Vagina (tissue), 2 donors: ENCODE measurements at regions not wholly inside any gene's neighbourhood (a gene's known extent, or its start where the extent isn't known, plus 50 kb on each side); places are given as distances from the start of the nearest gene placed in this dataset.

Experiments
- DNase-seq, 2 donors: peaks; one replicate each; pipeline ENCODE4 v3.0.0-alpha.2; 2017; ENCODE audit errors: extremely low spot score in 2 of 2
- H3K27ac ChIP-seq: fragments of 200-600 bp; sonication (generic); one replicate; pipeline ENCODE4 v1.5.1; 2019
- H3K27me3 ChIP-seq: fragments of 200-600 bp; sonication (generic); one replicate; pipeline ENCODE4 v1.5.1; 2019
- H3K36me3 ChIP-seq, 2 donors: fragments of 200-600 bp; sonication (generic); one replicate each; pipeline ENCODE4 v1.5.1; 2017 to 2019
- H3K4me1 ChIP-seq: fragments of 200-600 bp; sonication (generic); one replicate; pipeline ENCODE4 v1.5.1; 2019
- H3K4me3 ChIP-seq, 2 donors: fragments of 200-600 bp; sonication (generic); 1 replicate in 1 of 2; 2 replicates in 1 of 2; pipeline ENCODE4 v1.5.1; 2016 to 2019
- H3K9me3 ChIP-seq: fragments of 200-600 bp; sonication (generic); one replicate; pipeline ENCODE4 v1.5.1; 2019
- POLR2A ChIP-seq, 2 donors: fragments of 450-650 bp; IDR thresholded peaks; one replicate each; pipeline ENCODE4 v1.6.1; 2017; ENCODE audit warnings: antibody characterized with exemption in 2 of 2, mild to moderate bottlenecking in 2 of 2, moderate library complexity in 2 of 2
- POLR2AphosphoS5 ChIP-seq, 2 donors: sonication (generic); formaldehyde crosslinking; IDR thresholded peaks; one replicate each; pipeline ENCODE4 v1.9.0; 2017; ENCODE audit warnings: antibody characterized with exemption in 2 of 2, mild to moderate bottlenecking in 2 of 2, low read depth in 1 of 2; ENCODE audit not compliant: insufficient read depth in 1 of 2
- intact Hi-C: fragments of 100-400 bp; cut with DNase I; formaldehyde crosslinking; loops from one replicate; pipeline ENCODE4 v1.15.1; 2023
- TF ChIP-seq, protein P1 (sequence below), 3 experiments: fragments of 450-650 bp in 2 of 3; fragments of 200-600 bp in 1 of 3; sonication (generic) in 1 of 3; IDR thresholded peaks; one replicate each; pipeline ENCODE4 v1.5.1; 2017 to 2019; ENCODE audit warnings: antibody characterized with exemption in 3 of 3, mild to moderate bottlenecking in 2 of 3, moderate library complexity in 2 of 3

DNA sequence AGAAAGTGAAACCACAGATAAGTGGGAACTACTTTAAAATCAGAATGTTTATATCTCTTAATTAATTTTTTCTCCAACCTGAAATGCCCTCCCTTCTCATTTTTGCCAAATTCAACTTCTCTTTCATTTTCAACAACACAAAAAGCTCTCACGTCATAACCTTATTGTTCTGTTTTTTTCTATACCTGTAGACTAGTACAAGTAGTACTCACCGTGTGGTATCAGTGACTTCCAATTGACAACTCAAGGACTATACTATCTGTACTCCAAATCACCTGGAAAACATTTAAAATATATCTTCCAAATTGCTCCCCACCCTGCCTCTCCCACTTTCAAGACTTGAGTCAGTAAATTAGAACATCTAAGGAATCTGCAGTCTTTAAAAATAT lies 72.8 kb upstream of the ZNF280D start:
- TF ChIP-seq, protein P1, sequence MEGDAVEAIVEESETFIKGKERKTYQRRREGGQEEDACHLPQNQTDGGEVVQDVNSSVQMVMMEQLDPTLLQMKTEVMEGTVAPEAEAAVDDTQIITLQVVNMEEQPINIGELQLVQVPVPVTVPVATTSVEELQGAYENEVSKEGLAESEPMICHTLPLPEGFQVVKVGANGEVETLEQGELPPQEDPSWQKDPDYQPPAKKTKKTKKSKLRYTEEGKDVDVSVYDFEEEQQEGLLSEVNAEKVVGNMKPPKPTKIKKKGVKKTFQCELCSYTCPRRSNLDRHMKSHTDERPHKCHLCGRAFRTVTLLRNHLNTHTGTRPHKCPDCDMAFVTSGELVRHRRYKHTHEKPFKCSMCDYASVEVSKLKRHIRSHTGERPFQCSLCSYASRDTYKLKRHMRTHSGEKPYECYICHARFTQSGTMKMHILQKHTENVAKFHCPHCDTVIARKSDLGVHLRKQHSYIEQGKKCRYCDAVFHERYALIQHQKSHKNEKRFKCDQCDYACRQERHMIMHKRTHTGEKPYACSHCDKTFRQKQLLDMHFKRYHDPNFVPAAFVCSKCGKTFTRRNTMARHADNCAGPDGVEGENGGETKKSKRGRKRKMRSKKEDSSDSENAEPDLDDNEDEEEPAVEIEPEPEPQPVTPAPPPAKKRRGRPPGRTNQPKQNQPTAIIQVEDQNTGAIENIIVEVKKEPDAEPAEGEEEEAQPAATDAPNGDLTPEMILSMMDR (IDR thresholded peaks at IDR 0.05), result no peak
- TF ChIP-seq POLR2A (IDR thresholded peaks at IDR 0.05) (no peak), POLR2AphosphoS5 (IDR thresholded peaks at IDR 0.05; ENCODE audit: insufficient read depth in 1 of 2, low read depth in 1 of 2) (no peak)
- no peak for DNase-seq
- Histone ChIP-seq H3K4me3 (peak overlapping the region in 1 of 2 donors; percentile 24), H3K27me3 (no peaks in the 10 kb centered on the region), H3K9me3 (no peaks in the 10 kb centered on the region), H3K27ac (peak overlapping the region; percentile 68), H3K4me1 (peaks cover 8% of the 10 kb centered on the region), H3K36me3 (no peaks in the 10 kb centered on the region)
- intact Hi-C loops, result no loop called here

DNA sequence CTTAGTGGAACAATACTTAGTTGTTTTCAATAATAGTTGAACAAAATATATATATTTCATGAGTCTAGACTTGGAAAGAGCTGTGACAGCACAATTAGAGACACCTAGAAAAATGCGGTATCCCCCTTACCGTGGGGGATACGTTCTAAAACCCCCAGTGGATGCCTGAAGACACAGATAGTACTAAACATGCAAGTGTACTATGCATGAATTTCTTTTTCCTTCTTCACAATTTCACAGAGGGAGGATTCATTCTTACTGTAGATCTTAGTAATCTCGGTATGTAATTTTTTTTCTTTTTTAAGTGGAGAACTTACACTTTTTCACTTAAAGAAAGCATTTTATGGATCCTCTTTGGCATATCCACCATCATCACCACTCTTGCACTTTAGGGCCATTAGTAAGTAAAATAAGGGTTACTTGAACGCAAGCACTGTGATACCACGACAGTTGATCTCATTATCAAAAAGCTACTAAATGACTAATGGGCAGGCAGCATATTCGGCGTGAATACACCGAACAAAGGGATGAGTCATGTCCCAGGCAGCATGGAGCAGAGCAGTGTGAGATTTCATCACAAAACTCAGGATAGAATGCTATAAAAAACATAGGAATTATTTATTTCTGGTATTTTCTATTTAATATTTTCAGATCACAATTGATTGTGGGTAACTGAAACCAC lies 72.3 kb upstream of the ZNF280D start:
- H3K4me1 ChIP-seq, result peaks cover 8% of the 10 kb centered on the region
- no peaks in the 10 kb centered on the region for H3K27me3 ChIP-seq
- H3K9me3 ChIP-seq, result no peaks in the 10 kb centered on the region
- intact Hi-C loops, result no loop called here
- DNase-seq, result no peak
- peak overlapping the region in 1 of 2 donors; percentile 24 for H3K4me3 ChIP-seq
- peak in 1 of 2 donors; percentile 87 for TF ChIP-seq POLR2AphosphoS5 (IDR thresholded peaks at IDR 0.05; ENCODE audit: insufficient read depth in 1 of 2, low read depth in 1 of 2)
- TF ChIP-seq, protein P1 (IDR thresholded peaks at IDR 0.05), result no peak
- peak overlapping the region; percentile 68 for H3K27ac ChIP-seq
- no peaks in the 10 kb centered on the region for H3K36me3 ChIP-seq

DNA sequence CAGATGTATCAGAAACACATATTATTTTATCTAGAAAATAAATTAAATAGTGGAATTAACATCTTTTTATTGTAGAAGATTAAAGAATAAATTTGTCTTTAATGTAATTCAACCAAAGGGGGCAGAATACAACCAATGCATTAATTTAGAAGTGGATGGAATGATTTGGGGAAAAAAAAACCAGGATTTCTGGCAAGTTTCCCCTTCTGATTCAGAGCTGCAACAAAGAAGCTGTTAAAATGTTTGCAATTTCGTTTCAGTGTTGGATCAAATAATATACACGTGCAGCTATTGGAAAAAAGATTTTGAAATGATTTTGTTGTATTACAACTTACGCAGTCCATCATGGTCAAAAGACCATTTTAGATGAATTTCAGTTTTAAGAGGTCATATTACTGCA lies 71.6 kb upstream of the ZNF280D start:
- H3K27me3 ChIP-seq, result no peaks in the 10 kb centered on the region
- H3K27ac ChIP-seq, result peak overlapping the region; percentile 68
- intact Hi-C loops, result no loop called here
- H3K36me3 ChIP-seq, result no peaks in the 10 kb centered on the region
- no peaks in the 10 kb centered on the region for H3K9me3 ChIP-seq
- H3K4me3 ChIP-seq, result no peak overlapping the region
- TF ChIP-seq POLR2AphosphoS5 (IDR thresholded peaks at IDR 0.05; ENCODE audit: insufficient read depth in 1 of 2, low read depth in 1 of 2), result no peak
- TF ChIP-seq POLR2A (IDR thresholded peaks at IDR 0.05), result no peak
- TF ChIP-seq, protein P1 (IDR thresholded peaks at IDR 0.05), result no peak
- DNase-seq, result no peak
- peaks cover 8% of the 10 kb centered on the region for H3K4me1 ChIP-seq

DNA sequence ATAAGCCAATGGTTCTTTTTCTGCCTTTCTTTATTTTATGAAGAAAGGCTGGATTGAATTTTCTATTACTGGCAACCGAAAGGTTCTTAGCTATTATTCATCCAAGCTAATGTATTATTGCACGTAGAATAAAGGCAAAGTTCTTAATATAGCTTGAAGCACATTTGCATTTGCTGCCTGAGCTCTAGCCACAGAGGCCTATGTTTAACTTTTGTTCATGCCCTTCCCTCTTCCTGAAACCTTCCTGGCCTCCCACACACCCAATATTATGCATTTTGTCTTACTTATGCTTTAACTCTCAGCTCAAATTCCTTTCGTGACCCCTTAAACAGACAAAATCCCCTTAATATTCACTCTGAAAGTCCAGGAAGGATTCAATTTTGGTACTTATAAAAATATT lies 71.0 kb upstream of the ZNF280D start:
- no peak for DNase-seq
- Histone ChIP-seq H3K9me3 (no peaks in the 10 kb centered on the region), H3K4me3 (no peak overlapping the region), H3K27me3 (no peaks in the 10 kb centered on the region), H3K4me1 (peaks cover 8% of the 10 kb centered on the region), H3K27ac (peak overlapping the region; percentile 34), H3K36me3 (no peaks in the 10 kb centered on the region)
- no peak for TF ChIP-seq POLR2AphosphoS5 (IDR thresholded peaks at IDR 0.05; ENCODE audit: insufficient read depth in 1 of 2, low read depth in 1 of 2)
- intact Hi-C loops, result no loop called here

DNA sequence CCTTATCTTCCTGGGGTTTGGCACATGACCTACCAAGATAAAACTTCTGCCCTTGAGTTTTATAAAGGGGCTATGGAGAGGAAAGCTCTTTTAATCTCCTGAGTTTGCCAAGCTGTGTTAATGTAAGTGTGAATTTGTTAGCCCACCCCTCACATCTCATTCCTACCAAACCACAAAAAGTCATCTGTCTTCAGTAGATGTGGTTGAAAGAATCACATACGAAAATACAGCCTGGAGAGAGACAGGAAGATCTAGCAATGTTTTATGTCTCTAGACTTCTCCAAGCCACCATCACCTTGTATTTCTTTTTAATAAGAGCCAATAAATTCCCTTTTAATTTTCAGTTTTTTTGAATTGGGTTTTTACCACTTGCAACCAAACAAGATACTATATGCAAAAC lies 68.9 kb upstream of the ZNF280D start:
- H3K4me3 ChIP-seq, result no peak overlapping the region
- peaks cover 8% of the 10 kb centered on the region for H3K4me1 ChIP-seq
- H3K27me3 ChIP-seq, result no peaks in the 10 kb centered on the region
- intact Hi-C loops, result no loop called here
- H3K9me3 ChIP-seq, result no peaks in the 10 kb centered on the region
- TF ChIP-seq POLR2A (IDR thresholded peaks at IDR 0.05), result no peak
- TF ChIP-seq, protein P1 (IDR thresholded peaks at IDR 0.05), result no peak
- TF ChIP-seq POLR2AphosphoS5 (IDR thresholded peaks at IDR 0.05; ENCODE audit: insufficient read depth in 1 of 2, low read depth in 1 of 2), result no peak
- H3K36me3 ChIP-seq, result no peaks in the 10 kb centered on the region
- no peak for DNase-seq
- no peak overlapping the region for H3K27ac ChIP-seq
